Naive thymus-derived CD4-positive, alpha-beta T cell (primary cell): ENCODE measurements at regions not wholly inside any gene's neighbourhood (a gene's known extent, or its start where the extent isn't known, plus 50 kb on each side); places are given as distances from the start of the nearest gene placed in this dataset.

Experiments used
- ATAC-seq: fragments of 150-1000 bp; cut with Tn5 transposase; 2 replicates; pipeline ENCODE4 v1.10.0; 2021; ENCODE audit warnings: mild to moderate bottlenecking, moderate library complexity
- CTCF ChIA-PET: fragments of 350-600 bp; sonication (Branson Sonifier 250); formaldehyde crosslinking; loops from one replicate; lab custom pipeline; 2021; ENCODE audit warnings: antibody characterized with exemption; lab: Charles Lee
- POLR2A ChIA-PET: fragments of 350-600 bp; sonication (Branson Sonifier 250); formaldehyde crosslinking; loops from one replicate; lab custom pipeline; 2021; ENCODE audit warnings: antibody characterized with exemption, inconsistent platforms; lab: Charles Lee
- DNase-seq, 9 donors: peaks; one replicate each; pipeline versions ENCODE4 v3.0.0 to v3.0.0-alpha.2; 2020 to 2022; ENCODE audit warnings: mixed read lengths in 1 of 9
- H3K27ac ChIP-seq: one replicate; pipeline ENCODE4 v1.7.0; 2013; ENCODE audit warnings: mild to moderate bottlenecking, low read depth, low read length, moderate library complexity
- H3K27me3 ChIP-seq, 2 donors: one replicate each; pipeline ENCODE4 v1.7.0; 2013; ENCODE audit warnings: low read length in 2 of 2, mild to moderate bottlenecking in 2 of 2, moderate library complexity in 2 of 2; ENCODE audit not compliant: control insufficient read depth in 2 of 2, insufficient read depth in 2 of 2
- H3K36me3 ChIP-seq, 3 experiments: 1 replicate in 2 of 3; 2 replicates in 1 of 3; pipeline ENCODE4 v1.7.0; 2013; ENCODE audit warnings: low read length in 3 of 3, mild to moderate bottlenecking in 3 of 3, moderate library complexity in 1 of 3; ENCODE audit not compliant: insufficient read depth in 3 of 3, control insufficient read depth in 2 of 3
- H3K4me1 ChIP-seq, 2 donors: one replicate each; pipeline ENCODE4 v1.7.0; 2013; ENCODE audit warnings: low read length in 2 of 2, mild to moderate bottlenecking in 2 of 2, moderate library complexity in 1 of 2; ENCODE audit not compliant: control insufficient read depth in 2 of 2, insufficient read depth in 2 of 2
- H3K4me3 ChIP-seq: 2 replicates; pipeline ENCODE4 v1.7.0; 2013; ENCODE audit warnings: mild to moderate bottlenecking, low read length
- H3K9me3 ChIP-seq, 3 experiments: 1 replicate in 2 of 3; 2 replicates in 1 of 3; pipeline ENCODE4 v1.7.0; 2013; ENCODE audit warnings: low read length in 3 of 3; ENCODE audit not compliant: control insufficient read depth in 2 of 3
- H3K27ac Mint-ChIP-seq, 9 donors: one replicate each; pipeline ENCODE4 v1.8.0; 2020 to 2022; ENCODE audit warnings: mixed read lengths in 9 of 9, mild to moderate bottlenecking in 8 of 9, moderate library complexity in 5 of 9, inconsistent platforms in 2 of 9
- H3K27me3 Mint-ChIP-seq, 5 donors: one replicate each; pipeline ENCODE4 v1.8.0; 2021 to 2022; ENCODE audit warnings: mixed read lengths in 5 of 5, mild to moderate bottlenecking in 1 of 5
- H3K36me3 Mint-ChIP-seq, 5 donors: one replicate each; pipeline ENCODE4 v1.8.0; 2020 to 2022; ENCODE audit warnings: mixed read lengths in 5 of 5, mild to moderate bottlenecking in 3 of 5, inconsistent platforms in 1 of 5
- H3K4me1 Mint-ChIP-seq, 7 donors: one replicate each; pipeline ENCODE4 v1.8.0; 2020 to 2022; ENCODE audit warnings: mixed read lengths in 7 of 7, mild to moderate bottlenecking in 3 of 7, inconsistent platforms in 1 of 7
- H3K4me3 Mint-ChIP-seq, 10 donors: one replicate each; pipeline ENCODE4 v1.8.0; 2020 to 2022; ENCODE audit warnings: mild to moderate bottlenecking in 10 of 10, mixed read lengths in 10 of 10, moderate library complexity in 6 of 10, inconsistent platforms in 2 of 10
- H3K9me3 Mint-ChIP-seq, 11 donors: one replicate each; pipeline ENCODE4 v1.8.0; 2020 to 2022; ENCODE audit warnings: mixed read lengths in 11 of 11, mild to moderate bottlenecking in 4 of 11, inconsistent platforms in 1 of 11, moderate library complexity in 1 of 11
- intact Hi-C, 2 donors: fragments of 100-400 bp; cut with micrococcal nuclease; formaldehyde crosslinking; loops; one replicate each; pipeline ENCODE4 v1.15.1; 2023

DNA sequence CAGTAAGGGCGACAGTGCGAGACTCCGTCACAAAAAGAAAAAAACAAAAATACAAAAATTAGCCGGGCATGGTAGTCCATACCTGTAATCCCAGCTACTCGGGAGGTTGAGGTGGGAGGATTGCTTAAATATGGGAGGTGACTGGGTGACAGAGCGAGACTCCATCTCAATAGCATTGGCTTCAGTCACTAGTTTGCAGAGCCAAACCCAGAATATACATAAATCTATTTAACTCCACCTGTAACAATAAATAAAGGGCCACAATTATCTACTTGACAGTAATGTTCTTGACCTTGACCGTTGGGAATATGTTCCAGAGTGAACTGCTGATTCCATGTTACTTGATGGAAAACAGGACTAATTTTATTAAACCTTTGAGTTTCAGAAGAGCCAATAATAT, 198.9 kb upstream of the MDGA2 start:
- Histone ChIP-seq H3K4me3 (no peak overlapping the region), H3K36me3 (no peaks in the 10 kb centered on the region), H3K4me1 (no peaks in the 10 kb centered on the region), H3K27me3 (no peaks in the 10 kb centered on the region), H3K27ac (no peak overlapping the region), H3K9me3 (no peaks in the 10 kb centered on the region)
- POLR2A ChIA-PET: no interaction called here
- ATAC-seq (no peak), DNase-seq (no peak)
- CTCF ChIA-PET: no interaction called here
- intact Hi-C loops: no loop called here
- peaks cover 0 to 15% (median 6%) of the 10 kb centered on the region in 11 donors for H3K9me3 Mint-ChIP-seq
- no peaks in the 10 kb centered on the region for H3K36me3 Mint-ChIP-seq
- no peaks in the 10 kb centered on the region for H3K27me3 Mint-ChIP-seq
- no peaks in the 10 kb centered on the region for H3K4me1 Mint-ChIP-seq
- H3K27ac Mint-ChIP-seq: no peak overlapping the region
- no peak overlapping the region for H3K4me3 Mint-ChIP-seq

DNA sequence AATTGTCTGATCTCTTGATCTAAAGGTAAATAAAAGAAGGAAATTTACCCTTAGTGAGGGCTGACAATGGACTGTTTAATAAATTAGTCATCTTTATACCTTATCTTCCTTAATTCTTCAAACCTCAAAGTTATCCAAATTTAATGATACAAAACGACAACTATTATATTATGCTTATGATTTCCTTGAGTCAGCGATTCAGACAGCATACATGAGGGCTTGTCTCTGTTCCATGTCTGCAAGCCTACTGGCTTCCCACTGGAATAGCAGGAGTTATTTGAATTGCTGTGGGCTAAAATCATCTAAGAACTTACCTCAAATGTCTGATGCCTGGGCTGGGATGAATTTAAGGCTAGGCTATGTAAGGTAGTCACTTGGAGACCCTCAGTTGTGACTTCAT, 197.2 kb upstream of the MDGA2 start:
- no peaks in the 10 kb centered on the region for H3K36me3 Mint-ChIP-seq
- no peaks in the 10 kb centered on the region for H3K9me3 ChIP-seq
- H3K4me3 ChIP-seq: no peak overlapping the region
- H3K27ac Mint-ChIP-seq: no peak overlapping the region
- no peak overlapping the region for H3K27ac ChIP-seq
- no peaks in the 10 kb centered on the region for H3K4me1 ChIP-seq
- intact Hi-C loops: no loop called here
- CTCF ChIA-PET: no interaction called here
- DNase-seq (no peak), ATAC-seq (no peak)
- no peaks in the 10 kb centered on the region for H3K27me3 ChIP-seq
- no peak overlapping the region for H3K4me3 Mint-ChIP-seq
- no peaks in the 10 kb centered on the region for H3K4me1 Mint-ChIP-seq
- H3K36me3 ChIP-seq: no peaks in the 10 kb centered on the region
- POLR2A ChIA-PET: no interaction called here
- no peaks in the 10 kb centered on the region for H3K27me3 Mint-ChIP-seq
- H3K9me3 Mint-ChIP-seq: peaks cover 0 to 9% (median 3%) of the 10 kb centered on the region in 11 donors

DNA sequence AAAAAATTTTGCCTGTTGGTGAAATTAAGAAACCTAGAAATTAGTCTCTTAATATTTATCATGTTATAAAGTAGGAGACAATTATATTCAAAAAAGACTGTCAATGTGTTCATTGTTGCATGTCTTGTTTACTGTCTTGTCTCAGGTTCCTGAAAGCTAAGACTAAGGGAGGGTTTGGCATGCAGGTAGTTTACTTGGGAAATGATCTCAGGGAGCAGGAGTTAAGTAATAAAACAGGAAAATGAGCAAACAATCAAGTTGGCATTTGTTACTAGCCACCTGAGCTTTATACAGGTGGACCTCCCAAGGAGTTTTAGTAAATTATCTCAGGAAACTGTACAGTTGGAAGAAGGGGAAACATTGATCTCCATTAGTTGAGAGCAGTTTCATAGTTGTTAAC, 188.0 kb upstream of the MDGA2 start:
- Histone ChIP-seq H3K27ac (no peak overlapping the region), H3K9me3 (no peaks in the 10 kb centered on the region), H3K27me3 (no peaks in the 10 kb centered on the region), H3K4me3 (no peak overlapping the region), H3K4me1 (no peaks in the 10 kb centered on the region), H3K36me3 (no peaks in the 10 kb centered on the region)
- ATAC-seq: no peak
- ChIA-PET POLR2A (no interaction called here), CTCF (no interaction called here)
- intact Hi-C loops: no loop called here
- Mint-ChIP-seq H3K4me3 (no peak overlapping the region), H3K9me3 (peaks cover 0 to 8% (median 3%) of the 10 kb centered on the region in 11 donors), H3K27me3 (no peaks in the 10 kb centered on the region), H3K4me1 (no peaks in the 10 kb centered on the region), H3K27ac (no peak overlapping the region), H3K36me3 (no peaks in the 10 kb centered on the region)
- DNase-seq: no peak

DNA sequence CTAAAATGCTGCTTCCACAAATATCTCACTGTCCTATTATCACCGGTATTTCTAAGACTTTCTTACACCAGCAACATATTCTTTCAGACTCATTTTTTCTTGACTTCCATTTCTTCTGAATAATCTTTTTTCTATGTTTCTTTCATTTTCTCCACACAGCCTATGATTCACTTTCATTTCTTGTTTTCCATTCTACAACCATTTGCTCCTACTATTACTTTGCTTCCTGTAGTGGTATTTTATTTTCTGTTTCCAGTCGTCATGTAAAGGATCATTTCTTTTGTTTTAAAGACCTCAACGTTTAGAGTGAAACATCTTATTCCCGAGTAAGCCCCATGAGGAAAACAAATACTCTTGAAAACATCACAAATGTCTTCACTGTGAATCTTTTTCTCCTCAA, 182.2 kb upstream of the MDGA2 start:
- no peaks in the 10 kb centered on the region for H3K36me3 Mint-ChIP-seq
- H3K4me3 Mint-ChIP-seq: no peak overlapping the region
- H3K27me3 Mint-ChIP-seq: no peaks in the 10 kb centered on the region
- intact Hi-C loops: no loop called here
- POLR2A ChIA-PET: no interaction called here
- H3K4me1 ChIP-seq: no peaks in the 10 kb centered on the region
- no peak overlapping the region for H3K27ac Mint-ChIP-seq
- ATAC-seq (no peak), DNase-seq (no peak)
- no peak overlapping the region for H3K27ac ChIP-seq
- no peaks in the 10 kb centered on the region for H3K9me3 ChIP-seq
- CTCF ChIA-PET: no interaction called here
- no peaks in the 10 kb centered on the region for H3K4me1 Mint-ChIP-seq
- no peaks in the 10 kb centered on the region for H3K27me3 ChIP-seq
- no peaks in the 10 kb centered on the region for H3K36me3 ChIP-seq
- H3K4me3 ChIP-seq: no peak overlapping the region
- peaks cover 0 to 14% (median 4%) of the 10 kb centered on the region in 11 donors for H3K9me3 Mint-ChIP-seq

DNA sequence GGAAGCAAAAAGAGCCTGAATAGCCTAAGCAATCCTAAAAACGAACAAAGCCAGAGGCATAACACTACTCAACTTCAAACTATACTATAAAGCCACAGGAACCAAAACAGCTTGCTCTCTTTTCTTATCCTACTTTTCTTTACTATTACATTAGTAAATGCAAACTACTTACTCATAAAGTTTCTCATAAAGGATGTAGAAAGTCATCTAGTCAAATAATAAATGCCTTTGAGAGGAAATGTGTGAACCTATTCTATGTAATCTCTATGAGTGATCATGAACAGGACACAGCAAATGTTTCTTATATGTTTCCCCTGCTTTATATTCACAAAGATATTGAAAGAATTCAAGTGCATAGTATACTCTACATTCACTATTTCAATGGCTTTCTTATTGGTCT, 176.9 kb upstream of the MDGA2 start:
- Mint-ChIP-seq H3K27ac (no peak overlapping the region), H3K36me3 (no peaks in the 10 kb centered on the region), H3K4me3 (no peak overlapping the region), H3K27me3 (no peaks in the 10 kb centered on the region), H3K4me1 (no peaks in the 10 kb centered on the region), H3K9me3 (peaks cover 0 to 16% (median 6%) of the 10 kb centered on the region in 11 donors)
- ChIA-PET CTCF (no interaction called here), POLR2A (no interaction called here)
- Histone ChIP-seq H3K4me1 (no peaks in the 10 kb centered on the region), H3K27me3 (no peaks in the 10 kb centered on the region), H3K9me3 (no peaks in the 10 kb centered on the region), H3K36me3 (no peaks in the 10 kb centered on the region), H3K4me3 (no peak overlapping the region), H3K27ac (no peak overlapping the region)
- ATAC-seq (no peak), DNase-seq (no peak)
- intact Hi-C loops: no loop called here

DNA sequence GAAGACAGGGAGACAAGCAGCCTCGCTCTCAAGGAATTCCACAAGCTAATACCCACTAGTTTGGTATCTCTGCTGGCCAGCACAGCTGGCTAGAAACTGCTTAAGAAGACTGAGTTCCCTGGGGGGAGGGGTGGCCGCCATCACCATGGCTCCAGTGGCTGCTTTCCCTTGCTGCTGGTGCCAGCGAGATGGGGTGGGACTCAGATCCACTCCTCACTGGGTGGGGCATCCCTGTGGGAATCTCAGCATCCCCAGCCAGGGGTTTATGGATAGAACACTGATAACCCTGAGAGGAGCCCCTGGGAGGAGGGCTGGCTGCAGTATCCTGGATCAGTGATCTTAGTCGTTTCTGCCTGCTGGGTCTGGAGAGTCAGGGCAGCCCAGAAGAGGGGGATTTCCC, 170.6 kb upstream of the MDGA2 start:
- H3K4me1 Mint-ChIP-seq: no peaks in the 10 kb centered on the region
- H3K36me3 Mint-ChIP-seq: no peaks in the 10 kb centered on the region
- ATAC-seq (no peak), DNase-seq (no peak)
- Histone ChIP-seq H3K4me1 (no peaks in the 10 kb centered on the region), H3K27me3 (no peaks in the 10 kb centered on the region), H3K4me3 (no peak overlapping the region), H3K9me3 (peaks cover 0 to 4% (median 0%) of the 10 kb centered on the region in 3 experiments), H3K36me3 (no peaks in the 10 kb centered on the region), H3K27ac (no peak overlapping the region)
- ChIA-PET POLR2A (no interaction called here), CTCF (no interaction called here)
- intact Hi-C loops: no loop called here
- no peaks in the 10 kb centered on the region for H3K27me3 Mint-ChIP-seq
- no peak overlapping the region for H3K4me3 Mint-ChIP-seq
- H3K27ac Mint-ChIP-seq: no peak overlapping the region
- peaks cover 3 to 38% (median 16%) of the 10 kb centered on the region in 11 donors for H3K9me3 Mint-ChIP-seq

DNA sequence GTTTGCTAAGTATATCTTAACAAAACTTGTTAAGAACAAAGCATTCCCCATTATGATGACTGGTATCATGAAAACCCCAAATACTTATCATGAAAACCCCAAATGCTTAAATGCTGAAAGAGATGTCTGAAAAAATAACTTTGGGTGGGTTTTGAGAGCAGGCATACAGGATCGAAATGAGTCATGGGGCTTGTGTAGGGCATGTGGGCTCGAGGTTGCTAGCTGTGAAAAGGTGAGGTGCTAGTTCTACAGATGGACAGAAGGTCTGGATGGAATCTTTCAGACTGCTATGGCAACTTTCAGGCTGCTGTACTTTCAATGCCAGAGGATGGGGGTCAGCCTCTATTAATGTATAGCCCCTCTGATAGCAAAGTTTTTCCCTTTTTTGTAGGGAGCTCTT, 167.8 kb upstream of the MDGA2 start:
- Histone ChIP-seq H3K9me3 (peaks cover 0 to 4% (median 0%) of the 10 kb centered on the region in 3 experiments), H3K4me3 (no peak overlapping the region), H3K36me3 (no peaks in the 10 kb centered on the region), H3K27ac (no peak overlapping the region), H3K27me3 (no peaks in the 10 kb centered on the region), H3K4me1 (no peaks in the 10 kb centered on the region)
- Mint-ChIP-seq H3K27ac (no peak overlapping the region), H3K9me3 (peaks cover 3 to 26% (median 14%) of the 10 kb centered on the region in 11 donors), H3K4me1 (no peaks in the 10 kb centered on the region), H3K4me3 (no peak overlapping the region), H3K27me3 (no peaks in the 10 kb centered on the region), H3K36me3 (no peaks in the 10 kb centered on the region)
- intact Hi-C loops: no loop called here
- no peak for DNase-seq
- no peak for ATAC-seq
- CTCF ChIA-PET: no interaction called here
- POLR2A ChIA-PET: no interaction called here
